Activated T-helper 17 cell treated with anti-CD3 and anti-CD28 coated beads, Interleukin-2, amount 50 U/mL, for 72 hours (primary cell): ENCODE measurements at regions not wholly inside any gene's neighbourhood (a gene's known extent, or its start where the extent isn't known, plus 50 kb on each side); places are given as distances from the start of the nearest gene placed in this dataset.
"Not testable (repeated sequence)": the region's sequence is repeated elsewhere in the genome, so short reads cannot be mapped to it uniquely, and the experiment has no call there.

Source experiments
- ATAC-seq: fragments of 150-1000 bp; cut with Tn5 transposase; replicated peaks from 2 replicates; pipeline ENCODE4 v1.10.0; 2021; ENCODE audit warnings: mild to moderate bottlenecking, moderate library complexity
- H3K27ac Mint-ChIP-seq: one replicate; pipeline ENCODE4 v1.8.0; 2022; ENCODE audit warnings: mixed read lengths
- H3K27me3 Mint-ChIP-seq: one replicate; pipeline ENCODE4 v1.8.0; 2022; ENCODE audit warnings: mixed read lengths
- H3K36me3 Mint-ChIP-seq: one replicate; pipeline ENCODE4 v1.8.0; 2022; ENCODE audit warnings: low read depth, mild to moderate bottlenecking, mixed read lengths
- H3K4me1 Mint-ChIP-seq: one replicate; pipeline ENCODE4 v1.8.0; 2022; ENCODE audit warnings: mixed read lengths
- H3K4me3 Mint-ChIP-seq: one replicate; pipeline ENCODE4 v1.8.0; 2022; ENCODE audit warnings: mild to moderate bottlenecking, mixed read lengths
- H3K9me3 Mint-ChIP-seq: one replicate; pipeline ENCODE4 v1.8.0; 2022; ENCODE audit warnings: mixed read lengths

DNA sequence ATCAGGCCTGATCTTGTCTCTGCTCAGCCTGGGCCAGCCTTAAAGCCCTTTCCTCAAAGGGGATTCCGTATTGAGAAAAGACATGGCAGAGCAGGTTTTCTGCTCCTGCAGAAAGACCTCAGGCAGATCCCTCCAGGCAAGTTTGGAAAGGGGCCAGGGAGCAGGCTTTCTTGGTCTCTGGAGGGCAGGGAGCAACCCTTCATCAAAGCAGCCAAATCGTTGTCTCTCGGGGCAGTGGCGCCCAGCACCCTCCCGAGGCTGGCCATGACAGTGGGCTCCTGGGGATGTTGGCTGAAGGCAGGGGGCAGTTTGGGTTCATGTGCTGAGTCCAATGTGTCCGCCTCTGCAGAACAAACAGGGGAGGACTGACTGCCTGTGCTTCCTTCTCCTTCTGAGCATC is 168.4 kb upstream of the WSCD1 start:
- H3K27ac Mint-ChIP-seq, result no peak overlapping the region
- peaks cover 4% of the 10 kb centered on the region for H3K4me1 Mint-ChIP-seq

DNA sequence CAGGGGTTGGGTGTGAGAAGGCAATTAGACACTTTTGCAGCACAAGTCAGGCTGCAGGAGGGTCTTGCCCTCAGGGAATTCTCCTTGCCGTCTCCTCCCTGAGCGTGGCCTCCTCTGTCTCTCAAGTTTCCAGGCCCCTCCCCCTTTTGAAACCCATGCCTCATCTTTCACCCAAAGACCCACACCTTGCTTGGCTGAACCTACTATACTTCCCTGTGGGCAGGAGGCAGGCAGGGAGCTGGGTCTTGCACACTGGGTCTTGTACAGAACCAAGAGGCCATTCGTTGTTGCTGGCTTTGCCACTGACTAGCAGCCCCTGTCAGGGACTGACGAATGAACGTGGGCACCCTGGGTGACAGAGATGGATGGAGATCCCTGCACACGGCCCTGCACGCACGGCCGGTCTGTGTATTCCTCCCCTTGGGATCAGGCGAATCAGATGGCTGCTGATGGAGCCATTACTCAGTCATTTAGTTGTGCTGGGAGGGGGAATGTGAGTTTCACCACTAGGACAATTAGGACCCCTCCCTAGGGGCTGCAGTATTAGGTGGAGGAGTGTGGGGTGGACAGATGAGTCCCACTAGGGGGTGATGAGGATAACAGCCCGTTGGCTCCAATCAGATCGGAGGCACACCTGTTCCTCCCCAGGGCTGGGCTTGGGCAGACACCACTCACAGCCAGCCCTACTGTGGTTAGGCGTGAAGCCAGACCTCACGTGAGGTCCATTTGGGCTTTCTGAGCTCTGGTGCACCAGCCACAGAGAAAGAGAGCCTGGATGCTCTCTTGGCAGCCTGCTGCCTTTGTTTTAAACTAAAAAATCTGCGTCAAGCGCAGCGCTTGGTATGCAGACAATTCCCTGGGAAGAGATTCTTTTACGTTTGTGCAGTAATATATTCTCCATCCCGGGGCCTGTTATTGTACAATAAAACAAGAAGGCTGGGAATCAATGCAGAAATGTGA is 167.7 kb upstream of the WSCD1 start:
- no peak overlapping the region for H3K4me3 Mint-ChIP-seq
- no peaks in the 10 kb centered on the region for H3K4me1 Mint-ChIP-seq
- H3K9me3 Mint-ChIP-seq, result no peaks in the 10 kb centered on the region
- peaks cover 19% of the 10 kb centered on the region for H3K27me3 Mint-ChIP-seq
- ATAC-seq, result no peak
- H3K27ac Mint-ChIP-seq, result no peak overlapping the region
- no peaks in the 10 kb centered on the region for H3K36me3 Mint-ChIP-seq

More for the DNA sequence above, 168.4 kb upstream of the WSCD1 start:
- no peaks in the 10 kb centered on the region for H3K9me3 Mint-ChIP-seq
- peaks cover 23% of the 10 kb centered on the region for H3K27me3 Mint-ChIP-seq
- H3K4me3 Mint-ChIP-seq, result no peak overlapping the region
- H3K36me3 Mint-ChIP-seq, result no peaks in the 10 kb centered on the region
- ATAC-seq, result no peak

DNA sequence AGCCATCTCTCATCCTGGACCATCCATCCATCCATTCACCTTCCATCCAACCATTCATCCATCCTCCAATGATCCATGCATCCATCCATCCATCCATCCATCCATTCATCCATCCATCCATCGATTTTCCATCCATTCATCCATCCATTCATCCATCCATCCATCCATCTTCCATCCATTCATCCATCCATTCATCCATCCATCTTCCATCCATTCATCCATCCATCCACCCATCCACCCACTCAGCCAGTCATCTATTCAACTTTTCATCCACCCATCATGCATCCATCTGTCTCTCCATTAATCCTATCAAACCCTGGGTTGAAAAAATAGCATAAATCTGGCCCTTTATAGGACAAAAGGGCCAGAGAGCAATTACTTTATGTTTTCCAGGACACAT is 158.3 kb upstream of the WSCD1 start:
- ATAC-seq, result no peak
- H3K4me1 Mint-ChIP-seq, result no peaks in the 10 kb centered on the region
- no peak overlapping the region for H3K4me3 Mint-ChIP-seq
- peaks cover 13% of the 10 kb centered on the region for H3K27me3 Mint-ChIP-seq
- H3K9me3 Mint-ChIP-seq, result no peaks in the 10 kb centered on the region
- no peaks in the 10 kb centered on the region for H3K36me3 Mint-ChIP-seq
- H3K27ac Mint-ChIP-seq, result no peak overlapping the region

DNA sequence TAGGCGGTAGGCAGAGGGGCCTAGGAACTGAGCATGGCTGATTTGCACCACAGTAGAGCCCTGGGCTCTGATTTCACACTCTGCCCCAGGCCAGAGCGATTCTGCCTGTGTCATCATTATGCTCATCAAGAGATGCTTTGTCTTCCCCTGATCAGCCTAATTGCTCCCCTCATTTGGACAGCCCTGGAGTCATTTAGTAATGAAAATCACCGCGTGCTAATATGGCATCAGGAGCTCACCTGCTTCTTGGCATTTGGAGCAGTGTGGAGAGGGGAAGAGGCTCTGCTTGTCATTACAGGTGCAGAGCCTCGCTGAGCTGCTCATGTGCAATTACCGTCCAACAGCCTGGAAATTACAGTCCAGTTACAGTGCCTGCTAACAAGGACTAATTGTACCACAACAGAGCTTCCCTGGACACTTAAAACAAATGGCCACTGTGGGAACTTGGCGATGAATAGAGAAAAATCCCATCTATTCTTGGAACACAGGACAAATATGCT is 157.1 kb upstream of the WSCD1 start:
- Mint-ChIP-seq H3K27me3 (peaks cover 13% of the 10 kb centered on the region), H3K4me1 (no peaks in the 10 kb centered on the region), H3K27ac (no peak overlapping the region), H3K4me3 (no peak overlapping the region), H3K36me3 (no peaks in the 10 kb centered on the region), H3K9me3 (no peaks in the 10 kb centered on the region)
- ATAC-seq, result no peak

DNA sequence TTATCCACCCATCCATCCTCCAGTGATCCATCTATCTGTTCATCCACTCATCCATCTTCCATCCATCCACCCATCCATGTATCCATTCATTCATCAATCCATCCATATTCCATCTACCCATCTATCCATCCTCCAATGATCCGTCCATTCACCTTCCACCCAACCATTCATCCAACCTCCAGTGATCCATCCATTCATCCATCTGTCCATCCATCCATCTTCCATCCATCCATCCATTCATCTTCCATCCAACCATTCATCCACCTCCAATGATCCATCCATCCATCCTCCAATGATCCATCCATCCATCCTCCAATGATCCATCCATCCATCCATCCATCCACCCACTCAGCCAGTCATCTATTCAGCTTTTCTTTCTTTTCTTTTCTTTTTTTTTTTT is 156.5 kb upstream of the WSCD1 start:
- no peak for ATAC-seq
- peaks cover 13% of the 10 kb centered on the region for H3K27me3 Mint-ChIP-seq

DNA sequence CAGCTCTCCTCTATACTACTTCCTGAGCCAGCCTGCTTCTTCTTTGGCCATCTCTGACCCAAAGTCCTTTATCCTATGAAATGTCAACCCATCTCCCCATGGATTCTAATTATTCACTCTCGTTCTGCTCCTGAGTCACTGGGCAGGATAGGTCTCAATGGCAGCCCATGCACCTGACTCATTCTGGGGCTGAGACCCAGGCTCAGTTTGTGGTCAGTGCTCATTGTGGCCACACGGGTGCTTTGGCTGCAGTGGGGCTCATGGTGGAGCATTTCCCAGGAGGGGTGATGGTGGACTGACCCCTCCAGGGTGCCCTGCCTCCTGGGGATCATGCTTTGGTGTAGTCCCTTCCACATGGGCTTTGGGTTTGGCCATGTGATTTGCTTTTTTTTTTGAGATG is 154.8 kb upstream of the WSCD1 start:
- Mint-ChIP-seq H3K36me3 (no peaks in the 10 kb centered on the region), H3K27me3 (peaks cover 10% of the 10 kb centered on the region), H3K9me3 (no peaks in the 10 kb centered on the region), H3K4me1 (no peaks in the 10 kb centered on the region), H3K27ac (no peak overlapping the region), H3K4me3 (no peak overlapping the region)
- no peak for ATAC-seq

More for the DNA sequence above, 156.5 kb upstream of the WSCD1 start:
- no peak overlapping the region for H3K4me3 Mint-ChIP-seq
- no peaks in the 10 kb centered on the region for H3K4me1 Mint-ChIP-seq
- no peaks in the 10 kb centered on the region for H3K36me3 Mint-ChIP-seq
- H3K9me3 Mint-ChIP-seq, result no peaks in the 10 kb centered on the region
- H3K27ac Mint-ChIP-seq, result no peak overlapping the region

DNA sequence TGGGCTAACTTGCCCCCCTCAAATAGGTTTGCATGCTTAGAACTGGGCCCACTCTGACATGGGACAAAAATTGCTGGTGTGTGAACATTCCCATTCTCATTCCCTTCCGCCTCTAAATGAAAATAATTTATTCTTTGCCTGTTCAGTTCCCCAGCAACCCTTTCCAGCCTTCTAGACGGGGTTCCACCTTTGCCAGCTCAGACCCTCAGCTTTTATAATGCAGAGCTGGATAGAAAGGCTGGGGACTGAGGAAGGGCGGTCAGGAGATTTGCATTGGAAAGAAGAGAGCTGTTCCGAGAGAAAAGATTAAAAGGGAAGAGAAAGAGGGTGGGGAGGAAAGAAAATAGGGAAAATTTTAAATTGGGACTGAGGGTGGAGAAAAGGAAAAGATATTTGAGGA is 151.1 kb upstream of the WSCD1 start:
- Mint-ChIP-seq H3K27ac (no peak overlapping the region), H3K27me3 (peaks cover 8% of the 10 kb centered on the region), H3K9me3 (no peaks in the 10 kb centered on the region), H3K36me3 (no peaks in the 10 kb centered on the region), H3K4me1 (no peaks in the 10 kb centered on the region), H3K4me3 (no peak overlapping the region)
- no peak for ATAC-seq

DNA sequence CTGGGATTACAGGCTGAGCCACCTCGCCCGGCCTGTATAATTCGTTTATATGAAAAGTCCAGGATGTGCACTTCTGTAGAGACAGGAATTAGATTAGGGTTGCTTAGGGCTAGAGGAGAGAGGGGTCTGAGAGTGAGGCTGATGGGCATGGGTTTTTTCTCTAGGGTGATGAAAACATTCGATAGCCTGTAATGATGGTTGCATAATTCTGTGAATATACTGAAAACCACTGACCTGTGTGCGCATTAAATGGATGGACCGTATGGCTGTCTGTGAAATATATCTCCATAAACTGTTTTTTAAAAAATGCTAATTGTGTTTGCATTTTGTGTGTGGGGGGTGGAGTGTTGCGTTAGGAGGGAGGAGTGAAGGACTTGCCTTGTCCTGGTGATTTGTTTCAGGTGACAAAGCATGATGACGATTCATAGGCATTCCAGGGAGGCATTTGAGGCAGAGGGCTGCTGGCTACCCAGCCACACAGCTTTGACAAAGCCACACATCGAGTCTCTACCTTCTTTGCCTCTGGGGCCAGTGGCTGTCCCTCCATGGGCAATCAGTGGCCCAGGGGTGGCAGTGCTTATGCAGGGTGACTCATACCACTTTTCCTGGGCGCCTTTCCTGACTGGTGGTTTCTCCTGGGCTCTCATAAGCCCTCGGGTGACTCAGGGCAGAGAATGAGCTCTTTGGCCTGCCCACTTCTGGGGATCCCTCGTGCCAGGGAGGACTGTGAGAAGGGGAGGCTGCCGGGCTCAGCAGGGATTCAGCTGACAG is 148.5 kb upstream of the WSCD1 start:
- Mint-ChIP-seq H3K27ac (no peak overlapping the region), H3K9me3 (no peaks in the 10 kb centered on the region), H3K27me3 (peaks cover 6% of the 10 kb centered on the region), H3K36me3 (no peaks in the 10 kb centered on the region), H3K4me1 (no peaks in the 10 kb centered on the region), H3K4me3 (no peak overlapping the region)
- ATAC-seq, result no peak

DNA sequence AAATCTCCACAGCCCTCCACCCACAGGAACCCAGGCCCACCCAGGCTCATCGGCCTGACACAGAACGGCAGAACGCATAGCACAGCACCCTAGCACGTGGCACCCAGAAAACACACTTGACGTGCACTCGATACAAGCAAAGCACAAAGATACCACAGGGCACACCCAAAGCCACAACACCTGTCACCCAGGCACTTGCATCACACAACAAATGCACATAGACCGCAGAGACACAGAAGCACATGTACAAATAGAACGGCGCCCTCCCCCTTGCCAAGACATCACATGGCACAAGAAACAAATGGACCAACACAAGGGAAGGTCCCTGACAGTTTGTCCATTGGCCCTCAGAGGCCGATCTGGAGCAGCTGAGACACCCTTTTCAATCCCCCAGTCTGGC is 147.7 kb upstream of the WSCD1 start:
- H3K4me3 Mint-ChIP-seq, result no peak overlapping the region
- no peaks in the 10 kb centered on the region for H3K36me3 Mint-ChIP-seq
- H3K9me3 Mint-ChIP-seq, result no peaks in the 10 kb centered on the region
- H3K27ac Mint-ChIP-seq, result no peak overlapping the region
- no peak for ATAC-seq
- no peaks in the 10 kb centered on the region for H3K4me1 Mint-ChIP-seq
- H3K27me3 Mint-ChIP-seq, result peaks cover 5% of the 10 kb centered on the region

DNA sequence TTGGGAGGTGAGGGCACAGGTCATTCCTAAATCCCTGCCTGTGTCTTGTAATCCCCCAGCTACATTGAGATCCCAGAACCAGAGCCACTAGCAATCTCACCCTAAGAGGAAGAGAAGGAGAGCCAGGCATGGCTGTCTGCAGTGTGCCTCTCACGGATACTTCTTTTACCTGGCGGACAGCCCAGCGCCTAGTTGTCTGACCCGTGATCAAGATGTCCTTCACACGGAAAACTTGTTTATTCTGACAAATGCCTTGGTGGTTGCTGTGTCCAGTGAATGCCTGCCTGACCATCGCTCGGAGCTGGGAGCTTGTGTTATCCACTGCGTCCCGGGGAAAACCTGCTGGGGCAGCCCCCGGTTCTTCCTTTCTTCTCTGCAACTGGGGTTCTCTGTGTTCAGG is 140.5 kb upstream of the WSCD1 start:
- Mint-ChIP-seq H3K27ac (no peak overlapping the region), H3K27me3 (peaks cover 5% of the 10 kb centered on the region), H3K4me1 (no peaks in the 10 kb centered on the region), H3K9me3 (no peaks in the 10 kb centered on the region), H3K4me3 (no peak overlapping the region), H3K36me3 (no peaks in the 10 kb centered on the region)
- no peak for ATAC-seq

DNA sequence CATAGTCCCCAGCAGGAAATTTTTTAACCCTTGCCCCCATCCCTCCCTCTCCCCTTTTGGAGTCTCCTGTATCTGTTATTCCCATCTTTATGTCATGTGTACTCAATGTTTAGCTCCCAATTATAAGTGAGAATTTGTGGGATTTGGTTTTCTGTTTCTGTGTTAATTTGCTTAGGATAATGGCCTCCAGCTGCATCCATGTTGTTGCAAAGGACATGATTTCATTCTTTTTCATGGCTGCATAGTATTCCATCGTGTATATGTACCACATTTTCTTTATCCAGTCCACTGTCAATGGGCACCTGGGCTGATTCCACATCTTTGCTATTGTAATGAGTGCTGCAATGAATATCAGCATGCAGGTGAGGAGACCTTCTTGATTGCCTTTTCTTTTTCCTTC is 139.6 kb upstream of the WSCD1 start:
- H3K36me3 Mint-ChIP-seq, H3K9me3 Mint-ChIP-seq, ATAC-seq, H3K4me1 Mint-ChIP-seq, H3K4me3 Mint-ChIP-seq, H3K27ac Mint-ChIP-seq, H3K27me3 Mint-ChIP-seq: not testable (repeated sequence)

DNA sequence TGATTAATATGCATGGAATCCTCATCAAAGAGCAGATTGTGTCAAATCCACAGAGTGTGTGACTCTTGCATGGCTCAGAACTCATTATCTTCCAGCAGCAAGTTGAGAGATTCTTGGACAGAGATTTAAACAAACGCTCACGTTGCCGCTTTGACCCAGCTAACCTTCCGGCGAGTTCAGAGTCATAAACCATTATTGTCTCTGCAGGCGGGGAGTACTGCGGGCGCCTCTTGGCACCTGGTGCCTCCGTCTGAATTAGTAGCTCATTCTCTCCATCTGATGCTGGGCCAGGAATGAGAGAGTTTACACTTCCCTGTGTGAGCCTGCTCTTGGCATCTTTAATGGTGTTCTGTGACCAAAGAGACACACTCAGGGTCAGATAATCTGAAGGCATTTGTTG is 138.6 kb upstream of the WSCD1 start:
- Mint-ChIP-seq H3K4me1 (no peaks in the 10 kb centered on the region), H3K27ac (no peak overlapping the region), H3K9me3 (no peaks in the 10 kb centered on the region), H3K4me3 (no peak overlapping the region), H3K27me3 (peaks cover 14% of the 10 kb centered on the region), H3K36me3 (no peaks in the 10 kb centered on the region)
- no peak for ATAC-seq

DNA sequence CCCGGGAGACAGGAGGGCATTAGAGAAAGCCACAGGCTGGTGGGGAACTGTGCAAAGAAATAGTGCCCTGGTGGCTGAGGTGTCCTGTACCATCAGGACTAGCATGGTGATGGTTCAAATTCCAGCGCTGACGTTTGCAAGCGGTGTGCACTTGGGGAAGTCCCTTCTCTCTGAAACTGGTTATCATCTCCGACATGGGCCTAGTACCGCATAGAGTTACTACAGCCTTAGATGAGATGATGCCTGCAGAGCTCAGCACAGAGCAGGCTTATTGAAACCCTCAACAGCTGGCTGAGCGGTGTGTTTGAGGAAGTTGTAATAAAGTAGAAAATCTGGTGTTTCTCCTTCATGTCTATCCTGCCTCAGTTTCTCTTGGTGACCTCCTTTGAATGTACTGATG is 136.7 kb upstream of the WSCD1 start:
- no peak for ATAC-seq
- H3K27ac Mint-ChIP-seq, result no peak overlapping the region
- no peaks in the 10 kb centered on the region for H3K9me3 Mint-ChIP-seq
- H3K4me3 Mint-ChIP-seq, result no peak overlapping the region
- no peaks in the 10 kb centered on the region for H3K4me1 Mint-ChIP-seq
- H3K27me3 Mint-ChIP-seq, result peaks cover 22% of the 10 kb centered on the region
- no peaks in the 10 kb centered on the region for H3K36me3 Mint-ChIP-seq

DNA sequence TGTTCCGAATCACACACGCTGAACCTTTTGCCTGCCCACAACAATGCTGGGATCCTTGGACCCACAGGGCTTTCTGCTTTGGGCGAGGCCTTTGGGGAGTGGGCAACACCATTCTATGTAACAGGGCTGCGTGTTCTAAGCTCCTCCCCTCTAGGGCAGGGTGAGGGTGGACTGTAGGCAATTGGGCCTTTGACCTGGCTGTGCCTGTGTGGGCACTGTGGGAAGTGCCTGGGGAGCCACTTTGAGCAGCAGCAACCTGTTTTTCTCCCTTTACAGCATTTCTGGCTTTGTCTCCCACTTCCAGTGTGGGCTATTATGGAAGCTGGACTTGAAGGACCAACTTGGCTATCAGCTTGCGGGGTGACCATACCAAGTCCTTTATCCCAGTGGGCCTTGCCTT is 128.9 kb upstream of the WSCD1 start:
- ATAC-seq, result no peak
- H3K27ac Mint-ChIP-seq, result no peak overlapping the region
- H3K4me1 Mint-ChIP-seq, result peaks cover 6% of the 10 kb centered on the region
- no peaks in the 10 kb centered on the region for H3K9me3 Mint-ChIP-seq
- no peaks in the 10 kb centered on the region for H3K36me3 Mint-ChIP-seq
- peaks cover 49% of the 10 kb centered on the region for H3K27me3 Mint-ChIP-seq
- no peak overlapping the region for H3K4me3 Mint-ChIP-seq

DNA sequence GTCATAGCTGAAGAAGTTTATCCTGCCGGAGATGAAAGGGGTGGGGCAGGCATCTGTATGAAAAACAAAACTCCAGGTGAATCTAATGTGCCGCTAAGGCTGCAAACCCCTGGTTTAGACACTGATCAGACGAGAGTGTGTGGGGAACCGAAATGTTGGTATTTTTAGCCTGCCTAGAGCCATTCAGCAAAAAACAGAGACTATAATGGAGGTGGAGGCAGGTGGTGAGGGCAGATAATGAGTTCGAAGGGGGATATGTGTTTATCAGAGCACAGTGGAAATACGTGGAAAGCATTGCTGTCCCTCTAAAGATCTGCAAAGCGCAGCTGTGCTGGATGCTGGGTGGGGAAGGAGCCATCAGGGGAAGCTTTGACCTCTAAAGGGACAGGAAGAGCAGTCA is 127.5 kb upstream of the WSCD1 start:
- H3K36me3 Mint-ChIP-seq, result no peaks in the 10 kb centered on the region
- H3K9me3 Mint-ChIP-seq, result no peaks in the 10 kb centered on the region
- no peak overlapping the region for H3K4me3 Mint-ChIP-seq
- H3K4me1 Mint-ChIP-seq, result peaks cover 6% of the 10 kb centered on the region
- no peak overlapping the region for H3K27ac Mint-ChIP-seq
- H3K27me3 Mint-ChIP-seq, result peaks cover 46% of the 10 kb centered on the region
- ATAC-seq, result no peak
